NB4 (cell line): ENCODE measurements at regions not wholly inside any gene's neighbourhood (a gene's known extent, or its start where the extent isn't known, plus 50 kb on each side); places are given as distances from the start of the nearest gene placed in this dataset.

Experiments
- DNase-seq: peaks from one replicate; pipeline ENCODE4 v3.0.0; 2010; ENCODE audit warnings: low read depth
- H3K4me3 ChIP-seq: one replicate; pipeline ENCODE4 v1.5.1; 2011; ENCODE audit warnings: mild to moderate bottlenecking, low read depth, low read length, moderate library complexity
- CTCF ChIP-seq: IDR thresholded peaks from one replicate; pipeline ENCODE4 v1.5.1; 2012; ENCODE audit warnings: low read depth, low read length
- MAX ChIP-seq: IDR thresholded peaks from 2 replicates; pipeline ENCODE4 v1.6.1; 2011; ENCODE audit warnings: low read depth, low read length
- MYC ChIP-seq: IDR thresholded peaks from 2 replicates; pipeline ENCODE4 v1.6.1; 2011; ENCODE audit warnings: low read depth, low read length
- POLR2A ChIP-seq: IDR thresholded peaks from 2 replicates; pipeline ENCODE4 v1.6.1; 2011; ENCODE audit warnings: mild to moderate bottlenecking; ENCODE audit not compliant: insufficient read length; ENCODE audit errors: extremely low read depth

GRCh38 chr2:129816813-129817574 lies 162.5 kb upstream of the RAB6C start:
- TF ChIP-seq POLR2A = no peak
- TF ChIP-seq CTCF = no peak
- no peak for TF ChIP-seq MYC
- TF ChIP-seq MAX = no peak
- DNase-seq = no peak
- no peak overlapping the region for H3K4me3 ChIP-seq

GRCh38 chr2:129819855-129820254 lies 159.6 kb upstream of the RAB6C start:
- no peak overlapping the region for H3K4me3 ChIP-seq
- DNase-seq = no peak
- TF ChIP-seq MAX = no peak

- TF ChIP-seq POLR2A = no peak
- no peak for TF ChIP-seq MYC
- TF ChIP-seq CTCF = no peak
- TF ChIP-seq MAX = no peak
- no peak overlapping the region for H3K4me3 ChIP-seq
- no peak for DNase-seq
Observed at GRCh38 chr2:129820908-129821307, 158.6 kb upstream of the RAB6C start.

GRCh38 chr2:129821445-129821844 lies 158.0 kb upstream of the RAB6C start:
- TF ChIP-seq MYC = no peak
- no peak for TF ChIP-seq MAX
- TF ChIP-seq CTCF = no peak
- no peak for TF ChIP-seq POLR2A
- DNase-seq = no peak
- H3K4me3 ChIP-seq = no peak overlapping the region

GRCh38 chr2:129823044-129823443 lies 156.4 kb upstream of the RAB6C start:
- no peak for TF ChIP-seq MYC
- no peak for TF ChIP-seq POLR2A
- no peak for TF ChIP-seq MAX
- H3K4me3 ChIP-seq = no peak overlapping the region
- no peak for DNase-seq

- H3K4me3 ChIP-seq = no peak overlapping the region
- no peak for TF ChIP-seq MYC
- TF ChIP-seq POLR2A = no peak
- TF ChIP-seq CTCF = no peak
- TF ChIP-seq MAX = no peak
- no peak for DNase-seq
Observed at GRCh38 chr2:129827311-129828090, 152.0 kb upstream of the RAB6C start.
